ENCODE measurements at regions not wholly inside any gene's neighbourhood (a gene's known extent, or its start where the extent isn't known, plus 50 kb on each side); places are given as distances from the start of the nearest gene placed in this dataset.
"Not testable (repeated sequence)": the region's sequence is repeated elsewhere in the genome, so short reads cannot be mapped to it uniquely, and the experiment has no call there.

GRCh38 chr7:56697058-56697457, 435.2 kb downstream of the ZNF479 start:
- not testable (repeated sequence) for DNase-seq (ENCODE audit: low spot score)

GRCh38 chr7:56686276-56686859, 445.9 kb downstream of the ZNF479 start:
- no peak for DNase-seq (ENCODE audit: low spot score)

GRCh38 chr7:56639173-56639746, 493.0 kb downstream of the ZNF479 start:
- no peak for DNase-seq (ENCODE audit: low spot score)

GRCh38 chr7:56609852-56610355, 493.7 kb upstream of the NUPR2 start:
- no peak for DNase-seq (ENCODE audit: low spot score)

- DNase-seq (ENCODE audit: low spot score) = no peak
Observed at GRCh38 chr7:56605146-56605545, 488.9 kb upstream of the NUPR2 start.

GRCh38 chr7:56578612-56579011, 462.4 kb upstream of the NUPR2 start:
- DNase-seq (ENCODE audit: low spot score) = no peak

GRCh38 chr7:56570968-56571367, 454.8 kb upstream of the NUPR2 start:
- no peak for DNase-seq (ENCODE audit: low spot score)

GRCh38 chr7:56538541-56539429, 422.6 kb upstream of the NUPR2 start:
- DNase-seq (ENCODE audit: low spot score) = no peak

GRCh38 chr7:56537952-56538351, 421.7 kb upstream of the NUPR2 start:
- DNase-seq (ENCODE audit: low spot score) = peak; percentile 8

GRCh38 chr7:56537477-56537876, 421.3 kb upstream of the NUPR2 start:
- no peak for DNase-seq (ENCODE audit: low spot score)

- DNase-seq (ENCODE audit: low spot score) = no peak
Observed at GRCh38 chr7:56495165-56495564, 378.9 kb upstream of the NUPR2 start.

GRCh38 chr7:56493704-56494450, 377.7 kb upstream of the NUPR2 start:
- DNase-seq (ENCODE audit: low spot score) = no peak

- DNase-seq (ENCODE audit: low spot score) = no peak
Observed at GRCh38 chr7:56493196-56493595, 377.0 kb upstream of the NUPR2 start.

GRCh38 chr7:56491636-56492425, 375.6 kb upstream of the NUPR2 start:
- no peak for DNase-seq (ENCODE audit: low spot score)

GRCh38 chr7:56483861-56484550, 367.8 kb upstream of the NUPR2 start:
- DNase-seq (ENCODE audit: low spot score) = no peak

- no peak for DNase-seq (ENCODE audit: low spot score)
Observed at GRCh38 chr7:56483153-56483552, 366.9 kb upstream of the NUPR2 start.

GRCh38 chr7:56479748-56480147, 363.5 kb upstream of the NUPR2 start:
- DNase-seq (ENCODE audit: low spot score) = no peak

- DNase-seq (ENCODE audit: low spot score) = no peak
Observed at GRCh38 chr7:56479136-56479535, 362.9 kb upstream of the NUPR2 start.

GRCh38 chr7:56474271-56474670, 358.1 kb upstream of the NUPR2 start:
- DNase-seq (ENCODE audit: low spot score) = no peak

GRCh38 chr7:56471811-56472210, 355.6 kb upstream of the NUPR2 start:
- DNase-seq (ENCODE audit: low spot score) = no peak

Data from putamen (tissue), 1 donor.